ENCODE measurements at regions not wholly inside any gene's neighbourhood (a gene's known extent, or its start where the extent isn't known, plus 50 kb on each side); places are given as distances from the start of the nearest gene placed in this dataset.

- no peak for DNase-seq (ENCODE audit: low read depth)
- H3K4me3 ChIP-seq (ENCODE audit: low read depth, low read length), result no peak overlapping the region
- TF ChIP-seq CTCF (conservative IDR thresholded peaks at IDR 0.05; ENCODE audit: low read depth, low read length), result no peak
Measured at GRCh38 chr1:22236900-22237299, 94.0 kb upstream of the WNT4 start.

GRCh38 chr1:22237433-22238093 is 94.7 kb upstream of the WNT4 start:
- no peak for DNase-seq (ENCODE audit: low read depth)
- no peak overlapping the region for H3K4me3 ChIP-seq (ENCODE audit: low read depth, low read length)
- no peak for TF ChIP-seq CTCF (conservative IDR thresholded peaks at IDR 0.05; ENCODE audit: low read depth, low read length)

- H3K4me3 ChIP-seq (ENCODE audit: low read depth, low read length), result no peak overlapping the region
- no peak for TF ChIP-seq CTCF (conservative IDR thresholded peaks at IDR 0.05; ENCODE audit: low read depth, low read length)
- DNase-seq (ENCODE audit: low read depth), result no peak
Measured at GRCh38 chr1:22238356-22239224, 95.7 kb upstream of the WNT4 start.

GRCh38 chr1:22239378-22239777 is 96.5 kb upstream of the WNT4 start:
- no peak overlapping the region for H3K4me3 ChIP-seq (ENCODE audit: low read depth, low read length)
- no peak for DNase-seq (ENCODE audit: low read depth)
- TF ChIP-seq CTCF (conservative IDR thresholded peaks at IDR 0.05; ENCODE audit: low read depth, low read length), result no peak

- no peak for DNase-seq (ENCODE audit: low read depth)
- no peak for TF ChIP-seq CTCF (conservative IDR thresholded peaks at IDR 0.05; ENCODE audit: low read depth, low read length)
- no peak overlapping the region for H3K4me3 ChIP-seq (ENCODE audit: low read depth, low read length)
Measured at GRCh38 chr1:22241250-22241649, 98.4 kb upstream of the WNT4 start.

GRCh38 chr1:22241811-22242210 is 98.9 kb upstream of the WNT4 start:
- H3K4me3 ChIP-seq (ENCODE audit: low read depth, low read length), result no peak overlapping the region
- no peak for DNase-seq (ENCODE audit: low read depth)
- no peak for TF ChIP-seq CTCF (conservative IDR thresholded peaks at IDR 0.05; ENCODE audit: low read depth, low read length)

Data from choroid plexus epithelial cell (primary cell).